T-helper 1 cell treated with Interleukin-12 subunit alpha and Interleukin-12 subunit beta and Interleukin-4 antibody, amounts not matched to agents 30 ng/mL and 1 ng/mL, for 36 hours (primary cell): ENCODE measurements at regions not wholly inside any gene's neighbourhood (a gene's known extent, or its start where the extent isn't known, plus 50 kb on each side); places are given as distances from the start of the nearest gene placed in this dataset.
"Not testable (repeated sequence)": the region's sequence is repeated elsewhere in the genome, so short reads cannot be mapped to it uniquely, and the experiment has no call there.

ENCODE experiments used
- intact Hi-C: fragments of 100-400 bp; cut with micrococcal nuclease; formaldehyde crosslinking; loops from one replicate; pipeline ENCODE4 v1.15.1; 2024

- intact Hi-C loops: no loop called here
Observed at GRCh38 chr5:34550247-34550646, 105.9 kb upstream of the RAI14 start.

- intact Hi-C loops: no loop called here
Observed at GRCh38 chr5:34550964-34551363, 105.2 kb upstream of the RAI14 start.

GRCh38 chr5:34551911-34552433 lies 104.2 kb upstream of the RAI14 start:
- intact Hi-C loops: no loop called here

GRCh38 chr5:34552686-34553085 lies 103.4 kb upstream of the RAI14 start:
- intact Hi-C loops: no loop called here

- intact Hi-C loops: no loop called here
Observed at GRCh38 chr5:34553581-34553980, 102.5 kb upstream of the RAI14 start.

GRCh38 chr5:34554641-34555040 lies 101.5 kb upstream of the RAI14 start:
- intact Hi-C loops: no loop called here

GRCh38 chr5:34555699-34556508 lies 100.2 kb upstream of the RAI14 start:
- intact Hi-C loops: no loop called here

GRCh38 chr5:34556509-34556782 lies 99.7 kb upstream of the RAI14 start:
- intact Hi-C loops: no loop called here

- intact Hi-C loops: not testable (repeated sequence)
Observed at GRCh38 chr5:34561581-34561980, 94.5 kb upstream of the RAI14 start.

GRCh38 chr5:34562791-34563190 lies 93.3 kb upstream of the RAI14 start:
- intact Hi-C loops: no loop called here

GRCh38 chr5:34563269-34563668 lies 92.9 kb upstream of the RAI14 start:
- intact Hi-C loops: no loop called here

- intact Hi-C loops: no loop called here
Observed at GRCh38 chr5:34563931-34564709, 92.0 kb upstream of the RAI14 start.

- intact Hi-C loops: no loop called here
Observed at GRCh38 chr5:34564710-34565235, 91.4 kb upstream of the RAI14 start.

- intact Hi-C loops: no loop called here
Observed at GRCh38 chr5:34570143-34570542, 86.0 kb upstream of the RAI14 start.

- intact Hi-C loops: no loop called here
Observed at GRCh38 chr5:34570721-34571676, 85.1 kb upstream of the RAI14 start.

GRCh38 chr5:34571677-34572041 lies 84.5 kb upstream of the RAI14 start:
- intact Hi-C loops: no loop called here

GRCh38 chr5:34574936-34575467 lies 81.1 kb upstream of the RAI14 start:
- intact Hi-C loops: no loop called here

GRCh38 chr5:34576891-34577666 lies 79.0 kb upstream of the RAI14 start:
- intact Hi-C loops: no loop called here

GRCh38 chr5:34578962-34579361 lies 77.2 kb upstream of the RAI14 start:
- intact Hi-C loops: no loop called here

GRCh38 chr5:34580983-34581382 lies 75.1 kb upstream of the RAI14 start:
- intact Hi-C loops: no loop called here
